ENCODE measurements at regions not wholly inside any gene's neighbourhood (a gene's known extent, or its start where the extent isn't known, plus 50 kb on each side); places are given as distances from the start of the nearest gene placed in this dataset.

DNA sequence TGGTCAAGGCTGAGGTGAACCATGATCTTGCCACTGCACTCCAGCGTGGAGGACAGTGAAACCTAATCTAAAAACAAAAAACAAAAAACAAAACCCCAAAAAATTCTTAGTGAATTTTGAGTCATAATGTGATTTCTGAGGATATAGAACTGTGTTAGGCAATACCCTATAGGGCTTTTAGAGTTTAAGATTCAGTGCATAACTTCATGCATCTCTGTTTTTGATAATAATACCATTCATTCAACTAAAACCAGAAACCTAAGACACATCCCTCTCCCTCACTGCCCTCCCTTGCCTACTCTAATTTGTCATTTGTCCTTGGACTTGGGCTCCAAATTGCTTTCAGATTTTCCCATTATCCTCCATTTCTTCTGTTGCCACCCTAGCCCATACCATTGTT, 405.7 kb upstream of the EDIL3 start (continued):
- no peak for TF ChIP-seq SRF (IDR thresholded peaks at IDR 0.05; ENCODE audit: low read depth in 2 of 2, low read length in 2 of 2)
- TF ChIP-seq, protein P1, sequence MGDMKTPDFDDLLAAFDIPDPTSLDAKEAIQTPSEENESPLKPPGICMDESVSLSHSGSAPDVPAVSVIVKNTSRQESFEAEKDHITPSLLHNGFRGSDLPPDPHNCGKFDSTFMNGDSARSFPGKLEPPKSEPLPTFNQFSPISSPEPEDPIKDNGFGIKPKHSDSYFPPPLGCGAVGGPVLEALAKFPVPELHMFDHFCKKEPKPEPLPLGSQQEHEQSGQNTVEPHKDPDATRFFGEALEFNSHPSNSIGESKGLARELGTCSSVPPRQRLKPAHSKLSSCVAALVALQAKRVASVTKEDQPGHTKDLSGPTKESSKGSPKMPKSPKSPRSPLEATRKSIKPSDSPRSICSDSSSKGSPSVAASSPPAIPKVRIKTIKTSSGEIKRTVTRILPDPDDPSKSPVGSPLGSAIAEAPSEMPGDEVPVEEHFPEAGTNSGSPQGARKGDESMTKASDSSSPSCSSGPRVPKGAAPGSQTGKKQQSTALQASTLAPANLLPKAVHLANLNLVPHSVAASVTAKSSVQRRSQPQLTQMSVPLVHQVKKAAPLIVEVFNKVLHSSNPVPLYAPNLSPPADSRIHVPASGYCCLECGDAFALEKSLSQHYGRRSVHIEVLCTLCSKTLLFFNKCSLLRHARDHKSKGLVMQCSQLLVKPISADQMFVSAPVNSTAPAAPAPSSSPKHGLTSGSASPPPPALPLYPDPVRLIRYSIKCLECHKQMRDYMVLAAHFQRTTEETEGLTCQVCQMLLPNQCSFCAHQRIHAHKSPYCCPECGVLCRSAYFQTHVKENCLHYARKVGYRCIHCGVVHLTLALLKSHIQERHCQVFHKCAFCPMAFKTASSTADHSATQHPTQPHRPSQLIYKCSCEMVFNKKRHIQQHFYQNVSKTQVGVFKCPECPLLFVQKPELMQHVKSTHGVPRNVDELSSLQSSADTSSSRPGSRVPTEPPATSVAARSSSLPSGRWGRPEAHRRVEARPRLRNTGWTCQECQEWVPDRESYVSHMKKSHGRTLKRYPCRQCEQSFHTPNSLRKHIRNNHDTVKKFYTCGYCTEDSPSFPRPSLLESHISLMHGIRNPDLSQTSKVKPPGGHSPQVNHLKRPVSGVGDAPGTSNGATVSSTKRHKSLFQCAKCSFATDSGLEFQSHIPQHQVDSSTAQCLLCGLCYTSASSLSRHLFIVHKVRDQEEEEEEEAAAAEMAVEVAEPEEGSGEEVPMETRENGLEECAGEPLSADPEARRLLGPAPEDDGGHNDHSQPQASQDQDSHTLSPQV (IDR thresholded peaks at IDR 0.05), result no peak

DNA sequence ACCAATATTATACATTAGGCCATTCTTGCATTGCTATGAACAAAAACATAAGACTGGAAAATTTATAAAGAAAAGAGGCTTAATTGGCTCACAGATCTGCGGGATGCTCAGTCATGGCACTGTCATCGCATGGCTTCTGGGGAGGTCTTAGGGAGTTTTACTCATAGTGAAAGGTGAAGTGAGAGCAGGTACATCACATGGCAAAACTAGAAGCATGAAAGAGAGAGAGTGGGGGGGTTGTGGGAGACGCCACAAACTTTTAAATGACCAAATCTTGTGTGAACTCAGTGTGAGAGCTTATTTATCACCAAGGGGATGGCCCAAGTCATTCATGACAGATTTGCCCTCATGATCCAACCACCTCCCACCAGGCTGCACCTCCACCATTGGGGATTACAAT, 398.3 kb upstream of the EDIL3 start:
- H3K4me2 ChIP-seq (ENCODE audit: control insufficient read depth, insufficient read depth), result no peak overlapping the region
- peak; percentile 89 for ATAC-seq
- H3K79me2 ChIP-seq (ENCODE audit: control insufficient read depth, insufficient read depth, low read length), result no peaks in the 10 kb centered on the region
- ChIA-PET RAD21 (ENCODE audit: unreplicated experiment) (no interaction called here), SMC1A (ENCODE audit: uncharacterized antibody, unreplicated experiment) (no interaction called here), POLR2A (no interaction called here), CTCF (no interaction called here)
- H4K20me1 ChIP-seq (ENCODE audit: control insufficient read depth, insufficient read depth), result no peaks in the 10 kb centered on the region
- H3K9ac ChIP-seq (ENCODE audit: control insufficient read depth, insufficient read depth, low read length), result no peak overlapping the region
- no TSS peak for BruUV-seq (replicated peaks)
- no peak overlapping the region for H3K4me3 ChIP-seq
- FAIRE-seq, result no peak
- H3K4me1 ChIP-seq (ENCODE audit: control insufficient read depth, insufficient read depth, low read length), result no peaks in the 10 kb centered on the region
- intact Hi-C loops (cut with micrococcal nuclease; ENCODE audit: unreplicated experiment), result no loop called here
- H3K9me3 ChIP-seq (replicated peaks; ENCODE audit: control insufficient read depth, insufficient read depth, low read length), result no peaks in the 10 kb centered on the region
- no peak for DNase-seq (ENCODE audit: low read depth, low spot score)
- 29% methylated on average over 3 of the region's 3 CpGs for WGBS (ENCODE audit: insufficient coverage, insufficient replicate concordance, low lambda C conversion rate, missing lambda C conversion rate)
- in situ Hi-C loops (cut with MboI), result no loop called here
- H3K36me3 ChIP-seq (ENCODE audit: control insufficient read depth in 2 of 2, insufficient read depth in 2 of 2, low read length in 1 of 2), result no peaks in the 10 kb centered on the region
- no peaks in the 10 kb centered on the region for H3K27me3 ChIP-seq (replicated peaks in 1 of 2; ENCODE audit: control insufficient read depth in 2 of 2, insufficient read depth in 2 of 2, low read length in 1 of 2)
- no peak overlapping the region for H3K27ac ChIP-seq (ENCODE audit: control insufficient read depth, insufficient read depth)
- no peak overlapping the region for H2AFZ ChIP-seq (ENCODE audit: control insufficient read depth, low read depth, low read length)
- TF ChIP-seq, protein P2, sequence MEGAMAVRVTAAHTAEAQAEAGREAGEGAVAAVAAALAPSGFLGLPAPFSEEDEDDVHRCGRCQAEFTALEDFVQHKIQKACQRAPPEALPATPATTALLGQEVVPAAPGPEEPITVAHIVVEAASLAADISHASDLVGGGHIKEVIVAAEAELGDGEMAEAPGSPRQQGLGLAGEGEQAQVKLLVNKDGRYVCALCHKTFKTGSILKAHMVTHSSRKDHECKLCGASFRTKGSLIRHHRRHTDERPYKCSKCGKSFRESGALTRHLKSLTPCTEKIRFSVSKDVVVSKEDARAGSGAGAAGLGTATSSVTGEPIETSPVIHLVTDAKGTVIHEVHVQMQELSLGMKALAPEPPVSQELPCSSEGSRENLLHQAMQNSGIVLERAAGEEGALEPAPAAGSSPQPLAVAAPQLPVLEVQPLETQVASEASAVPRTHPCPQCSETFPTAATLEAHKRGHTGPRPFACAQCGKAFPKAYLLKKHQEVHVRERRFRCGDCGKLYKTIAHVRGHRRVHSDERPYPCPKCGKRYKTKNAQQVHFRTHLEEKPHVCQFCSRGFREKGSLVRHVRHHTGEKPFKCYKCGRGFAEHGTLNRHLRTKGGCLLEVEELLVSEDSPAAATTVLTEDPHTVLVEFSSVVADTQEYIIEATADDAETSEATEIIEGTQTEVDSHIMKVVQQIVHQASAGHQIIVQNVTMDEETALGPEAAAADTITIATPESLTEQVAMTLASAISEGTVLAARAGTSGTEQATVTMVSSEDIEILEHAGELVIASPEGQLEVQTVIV (IDR thresholded peaks at IDR 0.05; ENCODE audit: borderline replicate concordance, partially characterized antibody), result no peak
- TF ChIP-seq BCL11A (IDR thresholded peaks at IDR 0.05; ENCODE audit: low read depth, low read length) (peak; percentile 50; the same call in 1 of the 2 replicates), IRF4 (IDR thresholded peaks at IDR 0.05; ENCODE audit: low read depth, low read length) (0 out of 2 replicates have a peak, but pooled peaks have one; percentile 32), NR2C2 (IDR thresholded peaks at IDR 0.05; ENCODE audit: borderline replicate concordance, control insufficient read depth, insufficient read length, low read depth) (no peak), TCF7 (IDR thresholded peaks at IDR 0.05; ENCODE audit: borderline replicate concordance) (no peak), JUNB (IDR thresholded peaks at IDR 0.05) (peak; percentile 14; the same call in 1 of the 2 replicates), ZNF274 (IDR thresholded peaks at IDR 0.05; ENCODE audit: insufficient read depth, insufficient read length) (no peak), RBBP5 (conservative IDR thresholded peaks at IDR 0.05) (no peak), SP1 (IDR thresholded peaks at IDR 0.05; ENCODE audit: low read depth, low read length) (no peak), DPF2 (IDR thresholded peaks at IDR 0.05) (0 out of 2 replicates have a peak, but pooled peaks have one; percentile 37), ZZZ3 (IDR thresholded peaks at IDR 0.05; ENCODE audit: control insufficient read depth, insufficient read length, low read depth) (no peak), MYB (IDR thresholded peaks at IDR 0.05; ENCODE audit: borderline replicate concordance, low read depth, low read length) (no peak)
- TF ChIP-seq, protein P3, sequence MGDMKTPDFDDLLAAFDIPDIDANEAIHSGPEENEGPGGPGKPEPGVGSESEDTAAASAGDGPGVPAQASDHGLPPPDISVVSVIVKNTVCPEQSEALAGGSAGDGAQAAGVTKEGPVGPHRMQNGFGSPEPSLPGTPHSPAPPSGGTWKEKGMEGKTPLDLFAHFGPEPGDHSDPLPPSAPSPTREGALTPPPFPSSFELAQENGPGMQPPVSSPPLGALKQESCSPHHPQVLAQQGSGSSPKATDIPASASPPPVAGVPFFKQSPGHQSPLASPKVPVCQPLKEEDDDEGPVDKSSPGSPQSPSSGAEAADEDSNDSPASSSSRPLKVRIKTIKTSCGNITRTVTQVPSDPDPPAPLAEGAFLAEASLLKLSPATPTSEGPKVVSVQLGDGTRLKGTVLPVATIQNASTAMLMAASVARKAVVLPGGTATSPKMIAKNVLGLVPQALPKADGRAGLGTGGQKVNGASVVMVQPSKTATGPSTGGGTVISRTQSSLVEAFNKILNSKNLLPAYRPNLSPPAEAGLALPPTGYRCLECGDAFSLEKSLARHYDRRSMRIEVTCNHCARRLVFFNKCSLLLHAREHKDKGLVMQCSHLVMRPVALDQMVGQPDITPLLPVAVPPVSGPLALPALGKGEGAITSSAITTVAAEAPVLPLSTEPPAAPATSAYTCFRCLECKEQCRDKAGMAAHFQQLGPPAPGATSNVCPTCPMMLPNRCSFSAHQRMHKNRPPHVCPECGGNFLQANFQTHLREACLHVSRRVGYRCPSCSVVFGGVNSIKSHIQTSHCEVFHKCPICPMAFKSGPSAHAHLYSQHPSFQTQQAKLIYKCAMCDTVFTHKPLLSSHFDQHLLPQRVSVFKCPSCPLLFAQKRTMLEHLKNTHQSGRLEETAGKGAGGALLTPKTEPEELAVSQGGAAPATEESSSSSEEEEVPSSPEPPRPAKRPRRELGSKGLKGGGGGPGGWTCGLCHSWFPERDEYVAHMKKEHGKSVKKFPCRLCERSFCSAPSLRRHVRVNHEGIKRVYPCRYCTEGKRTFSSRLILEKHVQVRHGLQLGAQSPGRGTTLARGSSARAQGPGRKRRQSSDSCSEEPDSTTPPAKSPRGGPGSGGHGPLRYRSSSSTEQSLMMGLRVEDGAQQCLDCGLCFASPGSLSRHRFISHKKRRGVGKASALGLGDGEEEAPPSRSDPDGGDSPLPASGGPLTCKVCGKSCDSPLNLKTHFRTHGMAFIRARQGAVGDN (IDR thresholded peaks at IDR 0.05), result no peak
